ENCODE measurements at regions not wholly inside any gene's neighbourhood (a gene's known extent, or its start where the extent isn't known, plus 50 kb on each side); places are given as distances from the start of the nearest gene placed in this dataset.
"Not testable (repeated sequence)": the region's sequence is repeated elsewhere in the genome, so short reads cannot be mapped to it uniquely, and the experiment has no call there.

DNA sequence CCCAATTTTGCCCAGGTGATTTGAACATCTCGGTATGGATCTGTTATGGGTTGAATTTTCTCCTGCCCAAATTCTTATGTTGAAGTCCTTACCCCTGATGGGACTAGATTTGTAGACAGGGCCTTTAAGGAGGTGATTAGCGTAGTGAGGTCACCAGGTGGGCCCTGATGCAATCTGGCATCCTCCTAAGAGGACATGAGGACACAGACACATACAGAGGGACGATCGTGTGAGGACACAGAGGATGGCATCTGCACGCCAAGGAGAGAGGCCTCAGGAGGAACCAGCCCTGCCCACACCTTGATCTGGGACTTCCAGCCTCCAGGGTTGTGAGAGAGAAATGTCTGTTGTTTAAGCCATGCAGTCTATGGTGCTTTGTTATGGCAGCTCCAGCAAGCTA is 79.8 kb upstream of the SAMD11 start:
- TF ChIP-seq CTCF, EP300 (IDR thresholded peaks at IDR 0.05): not testable (repeated sequence)

Data from upper lobe of left lung (tissue), 4 donors.